Gastrocnemius medialis (tissue), 4 donors: ENCODE measurements at regions not wholly inside any gene's neighbourhood (a gene's known extent, or its start where the extent isn't known, plus 50 kb on each side); places are given as distances from the start of the nearest gene placed in this dataset.

Experiments used
- ATAC-seq, 2 donors: fragments of 150-250 bp; one replicate each; pipeline ENCODE4 v1.9.1; 2016
- DNase-seq, 2 donors: peaks; one replicate each; pipeline ENCODE4 v3.0.0-alpha.2; 2019
- H3K27ac ChIP-seq, 4 donors: fragments of 200-600 bp; sonication (generic); 1 replicate in 1 of 4; 2 replicates in 3 of 4; pipeline ENCODE4 v1.5.1; 2016 to 2018; ENCODE audit warnings: mild to moderate bottlenecking in 2 of 4, moderate library complexity in 1 of 4
- H3K27me3 ChIP-seq, 3 donors: fragments of 200-600 bp; sonication (generic) in 2 of 3; 1 replicate in 1 of 3; 2 replicates in 2 of 3; pipeline versions ENCODE4 v1.5.1 to v1.6.0; 2016 to 2019; ENCODE audit warnings: mild to moderate bottlenecking in 1 of 3, moderate library complexity in 1 of 3
- H3K36me3 ChIP-seq, 2 donors: fragments of 200-600 bp; sonication (generic) in 1 of 2; one replicate each; pipeline ENCODE4 v1.5.1; 2017 to 2018
- H3K4me1 ChIP-seq, 2 donors: fragments of 200-600 bp; sonication (generic) in 1 of 2; one replicate each; pipeline ENCODE4 v1.5.1; 2016 to 2017; ENCODE audit warnings: mild to moderate bottlenecking in 2 of 2
- H3K4me3 ChIP-seq, 4 donors: fragments of 200-600 bp; sonication (generic) in 3 of 4; 1 replicate in 1 of 4; 2 replicates in 3 of 4; pipeline ENCODE4 v1.5.1; 2016 to 2019; ENCODE audit warnings: mild to moderate bottlenecking in 2 of 4
- H3K9me3 ChIP-seq, 3 donors: fragments of 200-600 bp; sonication (generic) in 2 of 3; 1 replicate in 1 of 3; 2 replicates in 2 of 3; pipeline ENCODE4 v1.5.1; 2016 to 2019
- POLR2A ChIP-seq, 2 donors: fragments of 450-650 bp; IDR thresholded peaks; one replicate each; pipeline ENCODE4 v1.6.1; 2017; ENCODE audit warnings: antibody characterized with exemption in 2 of 2, mild to moderate bottlenecking in 2 of 2, moderate library complexity in 2 of 2
- in situ Hi-C, 4 donors: fragments of 200-750 bp; cut with MboI; loops; one replicate each; pipeline versions ENCODE4 v1.15.0 to v1.8.0; 2017; ENCODE audit warnings: low sequenced_read_pairs in 4 of 4
- intact Hi-C: fragments of 100-400 bp; cut with DNase I; formaldehyde crosslinking; loops from one replicate; pipeline ENCODE4 v1.15.1; 2023; ENCODE audit warnings: low total_unique reads
- TF ChIP-seq, protein P1 (sequence below), 5 experiments: fragments of 450-650 bp in 3 of 5; fragments of 200-600 bp in 2 of 5; sonication (generic) in 2 of 5; IDR thresholded peaks in 4 of 5; conservative IDR thresholded peaks in 1 of 5; 1 replicate in 4 of 5; 2 replicates in 1 of 5; pipeline ENCODE4 v1.5.1; 2016 to 2019; ENCODE audit warnings: antibody characterized with exemption in 5 of 5, mild to moderate bottlenecking in 3 of 5, moderate library complexity in 3 of 5

DNA sequence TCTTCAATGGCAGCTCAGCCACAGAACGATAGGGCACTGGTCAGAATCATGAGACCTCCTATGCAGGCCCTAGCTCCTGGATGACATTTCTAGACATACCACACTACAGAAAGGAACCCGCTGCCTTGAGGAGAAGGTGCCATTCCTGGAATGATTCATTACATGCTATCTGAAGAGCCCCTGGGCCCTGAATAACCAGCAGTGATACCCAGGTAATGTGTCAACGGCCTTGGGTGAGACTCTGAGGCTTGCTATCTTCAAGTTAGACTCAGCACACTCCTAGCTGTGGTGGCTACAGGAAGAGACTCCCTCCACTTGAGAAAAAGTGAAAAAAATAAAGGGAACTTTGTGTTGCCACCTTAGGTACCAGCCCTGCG is 161.2 kb upstream of the GRIA4 start:
- DNase-seq (no peak), ATAC-seq (no peak)
- H3K9me3 ChIP-seq: no peaks in the 10 kb centered on the region
- H3K4me3 ChIP-seq: no peak overlapping the region
- H3K27me3 ChIP-seq: no peaks in the 10 kb centered on the region
- H3K4me1 ChIP-seq: no peaks in the 10 kb centered on the region
- intact Hi-C loops: no loop called here
- H3K27ac ChIP-seq: no peak overlapping the region
- no peaks in the 10 kb centered on the region for H3K36me3 ChIP-seq
- TF ChIP-seq POLR2A (IDR thresholded peaks at IDR 0.05): no peak
- TF ChIP-seq, protein P1, sequence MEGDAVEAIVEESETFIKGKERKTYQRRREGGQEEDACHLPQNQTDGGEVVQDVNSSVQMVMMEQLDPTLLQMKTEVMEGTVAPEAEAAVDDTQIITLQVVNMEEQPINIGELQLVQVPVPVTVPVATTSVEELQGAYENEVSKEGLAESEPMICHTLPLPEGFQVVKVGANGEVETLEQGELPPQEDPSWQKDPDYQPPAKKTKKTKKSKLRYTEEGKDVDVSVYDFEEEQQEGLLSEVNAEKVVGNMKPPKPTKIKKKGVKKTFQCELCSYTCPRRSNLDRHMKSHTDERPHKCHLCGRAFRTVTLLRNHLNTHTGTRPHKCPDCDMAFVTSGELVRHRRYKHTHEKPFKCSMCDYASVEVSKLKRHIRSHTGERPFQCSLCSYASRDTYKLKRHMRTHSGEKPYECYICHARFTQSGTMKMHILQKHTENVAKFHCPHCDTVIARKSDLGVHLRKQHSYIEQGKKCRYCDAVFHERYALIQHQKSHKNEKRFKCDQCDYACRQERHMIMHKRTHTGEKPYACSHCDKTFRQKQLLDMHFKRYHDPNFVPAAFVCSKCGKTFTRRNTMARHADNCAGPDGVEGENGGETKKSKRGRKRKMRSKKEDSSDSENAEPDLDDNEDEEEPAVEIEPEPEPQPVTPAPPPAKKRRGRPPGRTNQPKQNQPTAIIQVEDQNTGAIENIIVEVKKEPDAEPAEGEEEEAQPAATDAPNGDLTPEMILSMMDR (IDR thresholded peaks at IDR 0.05 in 4 of 5, conservative IDR thresholded peaks at IDR 0.05 in 1 of 5): no peak
- in situ Hi-C loops: no loop called here

DNA sequence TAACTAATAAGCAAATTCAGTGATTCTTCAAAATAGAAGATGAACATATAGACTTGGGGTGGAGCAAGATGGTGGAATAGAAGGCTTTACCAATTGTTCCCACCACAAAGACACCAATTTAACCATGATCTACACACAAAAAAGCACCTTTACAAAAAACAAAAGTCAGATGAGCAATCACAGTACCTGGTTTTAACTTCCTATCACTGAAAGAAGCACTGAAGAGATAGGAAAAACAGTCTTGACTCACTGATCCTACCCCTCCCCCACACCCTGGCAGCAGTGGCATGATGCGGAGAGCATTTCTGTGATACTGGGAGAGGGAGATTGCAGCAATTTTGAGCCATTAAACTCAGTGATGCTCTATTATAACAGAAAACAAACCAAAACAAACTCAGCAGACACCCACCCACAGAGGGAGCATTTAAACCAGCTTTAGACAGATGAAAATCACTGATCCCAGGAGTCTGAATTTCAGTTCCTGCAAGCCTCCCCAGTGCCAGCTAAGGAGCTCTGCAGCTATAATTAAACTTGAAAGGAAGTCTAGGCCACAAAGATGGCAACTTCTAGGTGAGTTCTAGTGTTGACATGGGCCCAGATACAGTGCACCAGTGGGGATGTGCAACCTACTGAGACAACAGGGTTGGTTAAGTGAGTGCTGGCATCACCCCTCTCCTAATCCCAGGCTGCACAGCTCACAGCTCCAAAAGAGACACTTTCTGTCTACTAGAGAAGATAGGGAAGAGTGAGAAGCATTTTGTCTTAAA is 161.8 kb upstream of the GRIA4 start:
- Histone ChIP-seq H3K36me3 (no peaks in the 10 kb centered on the region), H3K27ac (no peak overlapping the region), H3K4me3 (no peak overlapping the region), H3K4me1 (no peaks in the 10 kb centered on the region), H3K27me3 (no peaks in the 10 kb centered on the region), H3K9me3 (no peaks in the 10 kb centered on the region)
- intact Hi-C loops (no loop called here), in situ Hi-C loops (no loop called here)
- DNase-seq (no peak), ATAC-seq (no peak)
- TF ChIP-seq, protein P1 (IDR thresholded peaks at IDR 0.05 in 4 of 5, conservative IDR thresholded peaks at IDR 0.05 in 1 of 5): no peak

DNA sequence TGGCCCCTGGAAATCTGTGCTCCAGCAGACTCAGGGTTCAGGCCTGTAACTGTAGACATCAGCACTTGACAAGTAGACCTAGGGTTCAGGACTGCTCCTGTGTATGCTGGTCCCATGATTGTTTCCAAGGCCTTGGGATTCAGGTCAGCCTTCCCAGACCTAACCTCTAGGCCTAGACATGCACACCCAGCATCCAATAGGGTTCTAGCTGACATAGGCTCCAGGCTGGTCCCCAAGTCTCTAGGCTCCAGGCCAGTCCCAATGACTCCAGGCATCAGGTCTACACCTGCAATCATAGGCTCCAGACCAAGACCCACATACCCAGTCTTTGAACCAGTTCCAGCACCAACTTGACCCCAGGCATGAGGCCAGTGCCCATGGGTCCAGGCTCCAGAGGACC is 166.2 kb upstream of the GRIA4 start:
- Histone ChIP-seq H3K4me1 (no peaks in the 10 kb centered on the region), H3K4me3 (no peak overlapping the region), H3K27ac (no peak overlapping the region), H3K36me3 (no peaks in the 10 kb centered on the region), H3K27me3 (no peaks in the 10 kb centered on the region), H3K9me3 (no peaks in the 10 kb centered on the region)
- no peak for TF ChIP-seq POLR2A (IDR thresholded peaks at IDR 0.05)
- TF ChIP-seq, protein P1 (IDR thresholded peaks at IDR 0.05 in 4 of 5, conservative IDR thresholded peaks at IDR 0.05 in 1 of 5): no peak
- no peak for DNase-seq
- in situ Hi-C loops (no loop called here), intact Hi-C loops (no loop called here)
- ATAC-seq: no peak

DNA sequence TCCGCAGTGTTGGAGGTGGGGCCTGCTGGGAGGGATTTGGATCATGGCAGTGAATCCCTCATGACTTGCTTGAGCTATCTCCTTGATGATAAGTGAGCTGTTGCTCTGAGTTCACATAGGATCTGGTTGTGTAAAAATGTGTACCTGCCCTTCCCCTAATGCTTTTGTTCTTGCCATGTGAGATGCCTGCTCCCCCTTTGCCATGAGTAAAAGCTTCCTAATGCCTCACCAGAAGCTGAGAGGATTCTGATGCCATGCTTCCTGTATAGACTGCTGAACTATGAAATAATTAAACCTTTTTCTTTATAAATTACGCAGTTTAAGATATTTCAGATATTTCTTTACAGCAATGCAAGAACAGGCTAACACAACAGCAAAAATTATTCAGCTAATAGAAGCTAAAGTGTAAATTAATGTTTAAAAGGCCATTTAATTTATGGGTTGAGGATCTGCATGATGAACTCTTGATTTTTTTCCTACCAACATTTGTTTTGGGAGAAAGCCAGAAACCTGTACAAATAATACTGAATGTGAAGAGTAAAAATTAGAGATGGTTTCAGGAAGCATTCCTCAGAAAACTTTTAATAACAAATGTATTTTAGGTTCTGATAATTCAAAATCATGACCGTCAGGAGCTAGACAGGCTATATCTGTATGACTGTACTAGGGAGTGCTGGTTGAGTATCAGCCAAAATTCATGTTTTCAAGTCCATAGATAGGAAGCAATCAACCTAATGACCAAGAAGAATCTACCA is 177.5 kb upstream of the GRIA4 start:
- intact Hi-C loops: no loop called here
- no peaks in the 10 kb centered on the region for H3K36me3 ChIP-seq
- H3K9me3 ChIP-seq: no peaks in the 10 kb centered on the region
- H3K27ac ChIP-seq: no peak overlapping the region
- TF ChIP-seq POLR2A (IDR thresholded peaks at IDR 0.05): no peak
- TF ChIP-seq, protein P1 (IDR thresholded peaks at IDR 0.05 in 4 of 5, conservative IDR thresholded peaks at IDR 0.05 in 1 of 5): no peak
- H3K4me1 ChIP-seq: no peaks in the 10 kb centered on the region
- in situ Hi-C loops: no loop called here
- DNase-seq (no peak), ATAC-seq (no peak)
- no peak overlapping the region for H3K4me3 ChIP-seq
- no peaks in the 10 kb centered on the region for H3K27me3 ChIP-seq
